Posterior vena cava (tissue), 2 donors: ENCODE measurements at regions not wholly inside any gene's neighbourhood (a gene's known extent, or its start where the extent isn't known, plus 50 kb on each side); places are given as distances from the start of the nearest gene placed in this dataset.

Experiments used
- DNase-seq: peaks from one replicate; pipeline ENCODE4 v3.0.0-alpha.2; 2020; ENCODE audit warnings: low spot score
- intact Hi-C, 2 donors: fragments of 100-400 bp; cut with DNase I; formaldehyde crosslinking; loops; one replicate each; pipeline versions ENCODE4 v1.14.1 to v1.14.2; 2022 to 2023
- donor health status: DM: yes; HTN: yes; CAD: no.
- donor health status: DM: yes; HTN: yes; CAD: no.

- DNase-seq: peak; percentile 58
- intact Hi-C loops: no loop called here
Observed at GRCh38 chr11:69956669-69957190, 121.4 kb upstream of the ANO1 start.

DNA sequence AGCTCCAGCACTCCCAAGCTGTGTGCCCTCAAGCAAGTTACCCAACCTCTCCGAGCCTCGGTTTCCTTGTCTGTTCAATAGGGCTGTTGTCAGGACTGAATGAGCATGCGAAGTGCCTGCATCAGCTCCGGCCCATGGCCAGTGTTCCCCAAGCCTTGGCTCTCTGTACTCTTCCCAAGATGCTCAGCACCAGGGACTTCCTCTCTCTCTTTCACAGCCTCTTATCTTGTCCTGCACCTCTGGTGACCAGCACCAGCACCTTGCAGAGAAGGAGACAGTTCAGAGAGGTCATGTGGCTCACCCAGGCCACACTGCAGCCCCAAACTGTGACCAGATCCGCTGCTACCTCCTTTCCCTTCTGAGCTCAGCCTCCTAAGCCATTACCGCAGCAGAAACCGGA lies 120.3 kb upstream of the ANO1 start:
- DNase-seq: peak; percentile 44
- intact Hi-C loops: no loop called here

GRCh38 chr11:69958308-69958707 lies 119.8 kb upstream of the ANO1 start:
- DNase-seq: no peak
- intact Hi-C loops: no loop called here

DNA sequence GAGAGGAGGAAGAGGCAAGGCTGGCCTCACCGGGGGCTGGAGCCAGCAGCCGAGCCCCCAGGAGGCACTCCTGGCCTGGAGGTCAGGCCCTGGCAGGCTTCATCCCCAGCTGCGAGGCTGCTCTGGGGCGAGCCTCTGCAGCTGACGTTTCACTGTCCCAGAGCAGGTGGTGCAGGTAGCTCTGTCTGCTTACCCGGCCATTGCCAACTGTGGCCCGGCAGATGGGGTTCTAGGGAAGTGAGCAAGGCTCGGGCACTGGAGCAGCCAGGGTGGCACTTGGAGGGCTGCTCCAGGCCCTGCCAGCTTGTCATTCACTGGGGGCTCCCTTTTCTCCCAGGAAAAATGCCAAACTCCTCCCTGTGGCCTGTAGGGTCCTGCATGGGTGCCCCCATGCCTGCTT lies 118.7 kb upstream of the ANO1 start:
- no peak for DNase-seq
- intact Hi-C loops: no loop called here

GRCh38 chr11:69961738-69962137 lies 116.4 kb upstream of the ANO1 start:
- intact Hi-C loops: no loop called here
- no peak for DNase-seq

- DNase-seq: no peak
Observed at GRCh38 chr11:69962152-69962551, 116.0 kb upstream of the ANO1 start.

GRCh38 chr11:69963533-69964246 lies 114.4 kb upstream of the ANO1 start:
- DNase-seq: no peak
- intact Hi-C loops: no loop called here

More at GRCh38 chr11:69962152-69962551, 116.0 kb upstream of the ANO1 start:
- intact Hi-C loops: no loop called here

- no peak for DNase-seq
- intact Hi-C loops: no loop called here
Observed at GRCh38 chr11:69964247-69964643, 113.9 kb upstream of the ANO1 start.

GRCh38 chr11:69965821-69966582 lies 112.1 kb upstream of the ANO1 start:
- intact Hi-C loops: no loop called here
- DNase-seq: no peak

DNA sequence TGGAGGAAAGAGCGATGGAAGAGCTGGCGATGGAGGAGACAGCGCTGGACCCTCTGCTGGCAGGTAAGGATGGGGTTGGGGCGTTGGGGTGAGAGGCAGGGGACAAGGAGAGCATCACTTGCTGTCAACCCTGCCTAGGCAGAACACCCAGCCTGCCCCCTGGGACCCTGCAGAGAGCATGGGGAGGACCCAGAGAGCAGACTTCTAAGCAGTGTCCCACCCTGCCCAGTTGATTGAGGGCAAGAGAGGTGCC lies 111.6 kb upstream of the ANO1 start:
- intact Hi-C loops: no loop called here
- no peak for DNase-seq

- no peak for DNase-seq
- intact Hi-C loops: no loop called here
Observed at GRCh38 chr11:69966910-69967483, 111.1 kb upstream of the ANO1 start.

GRCh38 chr11:69967484-69967883 lies 110.6 kb upstream of the ANO1 start:
- intact Hi-C loops: no loop called here

GRCh38 chr11:69968396-69969347 lies 109.4 kb upstream of the ANO1 start:
- DNase-seq: no peak
- intact Hi-C loops: no loop called here

More at GRCh38 chr11:69967484-69967883, 110.6 kb upstream of the ANO1 start:
- DNase-seq: no peak

- DNase-seq: no peak
- intact Hi-C loops: no loop called here
Observed at GRCh38 chr11:69969890-69970784, 108.0 kb upstream of the ANO1 start.

DNA sequence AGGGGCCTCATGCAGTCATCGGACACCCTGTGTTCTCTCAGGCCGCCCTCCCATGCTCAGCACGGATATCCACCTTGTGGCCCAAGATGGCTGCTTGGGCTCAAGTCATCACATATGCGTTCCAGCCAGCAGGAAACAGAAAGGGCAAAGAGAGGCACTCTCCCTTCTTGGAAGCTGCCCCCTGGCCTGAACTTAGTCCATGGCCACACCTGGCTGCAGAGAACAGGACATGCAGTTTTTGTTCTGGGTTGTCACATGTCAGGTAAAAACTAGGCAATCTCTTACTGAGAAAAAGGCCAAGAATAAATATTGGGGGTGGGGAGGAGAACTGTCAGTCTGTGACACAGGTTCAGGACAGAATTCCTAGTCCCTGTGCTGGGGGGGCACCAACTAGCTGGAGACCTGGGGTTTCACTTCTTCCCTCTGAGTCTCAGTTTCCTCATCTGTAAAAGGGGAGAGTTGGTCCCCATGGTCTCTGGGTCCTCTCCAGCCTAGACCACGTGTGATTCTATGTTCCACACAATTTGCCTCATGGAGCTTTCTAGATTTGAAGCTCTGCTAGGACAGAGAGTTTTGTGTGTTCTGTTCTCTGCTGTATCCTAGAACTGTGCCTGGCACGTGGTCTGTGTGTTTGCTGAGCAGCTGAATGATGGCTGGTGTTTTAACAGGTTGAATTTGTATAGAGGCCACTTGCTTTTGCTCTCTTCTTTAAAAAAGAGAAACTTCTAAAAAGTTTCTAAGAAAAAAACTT lies 107.2 kb upstream of the ANO1 start:
- DNase-seq: no peak
- intact Hi-C loops: no loop called here

GRCh38 chr11:69971741-69972140 lies 106.4 kb upstream of the ANO1 start:
- intact Hi-C loops: no loop called here
- DNase-seq: no peak

- DNase-seq: no peak
Observed at GRCh38 chr11:69972351-69972802, 105.7 kb upstream of the ANO1 start.

GRCh38 chr11:69974528-69974927 lies 103.6 kb upstream of the ANO1 start:
- no peak for DNase-seq
- intact Hi-C loops: no loop called here

More at GRCh38 chr11:69972351-69972802, 105.7 kb upstream of the ANO1 start:
- intact Hi-C loops: no loop called here
